Muscle layer of duodenum (tissue), 2 donors: ENCODE measurements at regions not wholly inside any gene's neighbourhood (a gene's known extent, or its start where the extent isn't known, plus 50 kb on each side); places are given as distances from the start of the nearest gene placed in this dataset.
"Not testable (repeated sequence)": the region's sequence is repeated elsewhere in the genome, so short reads cannot be mapped to it uniquely, and the experiment has no call there.

Experiments
- H3K27ac ChIP-seq: one replicate; pipeline ENCODE4 v1.7.0; 2013; ENCODE audit warnings: mild to moderate bottlenecking, low read length
- H3K27me3 ChIP-seq: one replicate; pipeline ENCODE4 v1.7.0; 2013; ENCODE audit warnings: low read depth, mild to moderate bottlenecking, control low read depth, low read length
- H3K36me3 ChIP-seq, 2 donors: one replicate each; pipeline ENCODE4 v1.7.0; 2013; ENCODE audit warnings: low read length in 2 of 2, control low read depth in 1 of 2, mild to moderate bottlenecking in 1 of 2; ENCODE audit not compliant: insufficient read depth in 2 of 2, control insufficient read depth in 1 of 2
- H3K4me1 ChIP-seq, 2 donors: one replicate each; pipeline ENCODE4 v1.7.0; 2013; ENCODE audit warnings: low read length in 2 of 2, mild to moderate bottlenecking in 2 of 2, control low read depth in 1 of 2, moderate library complexity in 1 of 2; ENCODE audit not compliant: insufficient read depth in 2 of 2, control insufficient read depth in 1 of 2
- H3K4me3 ChIP-seq, 2 donors: one replicate each; pipeline ENCODE4 v1.7.0; 2013; ENCODE audit warnings: low read length in 2 of 2, low read depth in 1 of 2, mild to moderate bottlenecking in 1 of 2
- H3K9me3 ChIP-seq, 2 donors: one replicate each; pipeline ENCODE4 v1.7.0; 2013; ENCODE audit warnings: low read length in 2 of 2, control low read depth in 1 of 2, mild to moderate bottlenecking in 1 of 2; ENCODE audit not compliant: control insufficient read depth in 1 of 2
- donor health status: healthy.

DNA sequence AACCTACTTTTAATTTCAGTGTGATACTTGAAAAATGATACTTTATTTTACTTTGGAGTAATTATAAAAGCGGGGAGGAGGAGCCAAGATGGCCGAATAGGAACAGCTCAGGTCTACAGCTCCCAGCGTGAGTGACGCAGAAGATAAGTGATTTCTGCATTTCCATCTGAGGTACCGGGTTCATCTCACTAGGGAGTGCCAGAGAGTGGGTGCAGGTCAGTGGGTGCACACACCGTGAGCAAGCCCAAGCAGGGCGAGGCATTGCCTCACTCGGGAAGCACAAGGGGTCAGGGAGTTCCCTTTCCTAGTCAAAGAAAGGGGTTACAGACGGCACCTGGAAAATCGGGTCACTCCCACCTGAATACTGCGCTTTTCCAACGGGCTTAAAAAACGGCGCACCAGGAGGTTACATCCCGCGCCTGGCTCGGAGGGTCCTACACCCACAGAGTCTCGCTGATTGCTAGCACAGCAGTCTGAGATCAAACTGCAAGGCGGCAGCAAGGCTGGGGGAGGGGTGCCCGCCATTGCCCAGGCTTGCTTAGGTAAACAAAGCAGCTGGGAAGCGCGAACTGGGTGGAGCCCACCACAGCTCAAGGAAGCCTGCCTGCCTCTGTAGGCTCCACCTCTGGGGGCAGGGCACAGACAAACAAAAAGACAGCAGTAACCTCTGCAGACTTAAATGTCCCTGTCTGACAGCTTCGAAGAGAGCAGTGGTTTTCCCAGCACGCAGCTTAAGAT is 640.3 kb downstream of the EPHA3 start:
- H3K4me3 ChIP-seq, H3K4me1 ChIP-seq, H3K36me3 ChIP-seq, H3K27me3 ChIP-seq, H3K27ac ChIP-seq, H3K9me3 ChIP-seq: not testable (repeated sequence)

GRCh38 chr3:89762405-89762804 is 655.0 kb downstream of the EPHA3 start:
- H3K36me3 ChIP-seq, result no peaks in the 10 kb centered on the region
- no peaks in the 10 kb centered on the region for H3K4me1 ChIP-seq
- no peaks in the 10 kb centered on the region for H3K9me3 ChIP-seq
- H3K4me3 ChIP-seq, result no peak overlapping the region
- H3K27me3 ChIP-seq, result no peaks in the 10 kb centered on the region
- H3K27ac ChIP-seq, result no peak overlapping the region

DNA sequence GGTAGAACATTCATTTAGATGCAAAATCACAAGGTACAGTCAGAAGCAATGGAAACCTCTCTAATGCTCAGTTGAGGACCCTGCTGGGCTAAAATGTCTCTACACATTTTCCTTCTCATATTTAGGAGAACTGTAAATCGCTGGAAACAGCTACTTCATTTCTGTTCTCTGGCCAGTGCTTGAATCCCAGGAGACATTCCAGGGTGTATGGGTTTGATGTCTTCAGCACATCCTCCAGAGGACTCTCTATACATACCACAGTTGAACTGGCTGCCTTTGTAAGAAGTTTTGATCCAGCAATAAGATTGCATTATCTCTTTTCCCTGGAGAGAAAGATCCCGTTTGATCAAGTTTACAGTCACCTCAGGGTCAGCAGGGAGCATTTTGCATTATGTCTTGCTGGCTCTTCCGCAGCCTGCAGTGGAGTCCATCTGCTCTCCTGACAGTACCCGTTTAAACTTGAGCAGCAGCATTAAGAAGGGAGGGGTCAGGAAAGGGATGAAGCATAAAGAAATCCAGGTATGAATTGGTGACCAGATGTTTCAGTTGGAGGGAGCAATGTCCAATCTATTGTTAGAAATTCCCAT is 676.0 kb downstream of the EPHA3 start:
- no peak overlapping the region for H3K4me3 ChIP-seq
- no peaks in the 10 kb centered on the region for H3K4me1 ChIP-seq
- H3K36me3 ChIP-seq, result no peaks in the 10 kb centered on the region
- H3K27ac ChIP-seq, result no peak overlapping the region
- no peaks in the 10 kb centered on the region for H3K9me3 ChIP-seq
- H3K27me3 ChIP-seq, result no peaks in the 10 kb centered on the region

DNA sequence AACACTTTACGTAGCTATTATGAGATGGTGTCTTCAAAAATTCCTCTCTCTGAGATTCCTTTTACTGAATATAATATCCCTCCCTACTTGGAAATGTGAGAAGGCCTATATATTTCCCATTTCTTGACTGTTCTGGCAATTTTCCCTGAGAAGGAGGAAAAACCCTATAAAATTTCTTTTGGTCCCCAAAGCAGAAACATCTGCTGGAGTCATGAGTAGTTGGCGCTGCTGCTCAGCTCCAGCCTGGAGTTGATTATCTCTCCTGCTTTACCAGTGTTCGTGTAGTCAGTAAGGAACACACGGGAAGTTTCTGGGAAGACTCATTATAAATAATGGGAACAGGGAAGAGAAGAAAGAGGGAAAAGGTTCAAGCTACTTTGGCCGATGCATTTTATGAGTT is 680.1 kb downstream of the EPHA3 start:
- Histone ChIP-seq H3K36me3 (no peaks in the 10 kb centered on the region), H3K27me3 (no peaks in the 10 kb centered on the region), H3K27ac (no peak overlapping the region), H3K4me3 (no peak overlapping the region), H3K4me1 (no peaks in the 10 kb centered on the region), H3K9me3 (no peaks in the 10 kb centered on the region)

- no peak overlapping the region for H3K27ac ChIP-seq
- H3K9me3 ChIP-seq, result no peaks in the 10 kb centered on the region
- no peaks in the 10 kb centered on the region for H3K4me1 ChIP-seq
- H3K4me3 ChIP-seq, result no peak overlapping the region
- no peaks in the 10 kb centered on the region for H3K27me3 ChIP-seq
- no peaks in the 10 kb centered on the region for H3K36me3 ChIP-seq
Observed at GRCh38 chr3:89787979-89788378, 680.6 kb downstream of the EPHA3 start.

- no peaks in the 10 kb centered on the region for H3K27me3 ChIP-seq
- H3K4me1 ChIP-seq, result no peaks in the 10 kb centered on the region
- no peaks in the 10 kb centered on the region for H3K36me3 ChIP-seq
- H3K9me3 ChIP-seq, result no peaks in the 10 kb centered on the region
- H3K27ac ChIP-seq, result no peak overlapping the region
- no peak overlapping the region for H3K4me3 ChIP-seq
Observed at GRCh38 chr3:89795506-89795905, 688.1 kb downstream of the EPHA3 start.

DNA sequence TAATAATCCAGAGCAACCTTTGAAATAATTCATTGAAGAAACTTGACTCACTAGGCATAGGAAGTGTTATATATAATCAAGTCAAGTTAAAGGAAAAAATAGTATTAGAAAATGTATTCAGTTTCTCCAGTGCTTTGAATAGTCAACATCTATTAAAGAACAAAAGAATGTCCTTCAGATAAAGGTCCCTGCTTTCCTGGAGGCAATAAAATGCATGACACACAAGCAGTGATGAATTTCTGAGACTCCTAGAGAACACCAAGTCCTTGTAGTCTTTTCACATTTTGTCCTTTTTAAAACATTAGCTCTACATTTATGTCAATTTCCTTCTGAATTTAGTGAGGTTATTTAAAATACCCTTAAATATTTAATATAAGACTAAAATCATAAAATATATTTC is 695.5 kb downstream of the EPHA3 start:
- Histone ChIP-seq H3K9me3 (no peaks in the 10 kb centered on the region), H3K4me1 (no peaks in the 10 kb centered on the region), H3K27ac (no peak overlapping the region), H3K36me3 (no peaks in the 10 kb centered on the region), H3K4me3 (no peak overlapping the region), H3K27me3 (no peaks in the 10 kb centered on the region)

DNA sequence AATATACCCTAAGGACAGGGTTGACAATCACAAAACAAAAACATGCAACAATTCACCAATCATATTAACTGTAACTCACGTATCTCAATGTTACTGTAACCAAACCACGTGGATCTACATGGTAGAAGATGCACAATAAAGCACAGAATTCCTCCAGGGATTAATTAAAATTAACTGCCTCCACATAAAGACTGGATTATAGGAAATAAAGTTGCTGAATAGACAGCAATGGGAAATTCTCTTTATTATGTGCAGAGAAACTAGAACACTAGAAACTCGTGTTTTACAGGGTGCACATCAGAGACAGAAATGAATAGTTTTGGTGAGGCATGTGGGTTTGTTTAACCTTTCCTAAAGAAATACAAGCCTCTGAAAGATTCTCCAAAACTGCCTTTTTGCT is 696.3 kb downstream of the EPHA3 start:
- Histone ChIP-seq H3K4me1 (no peaks in the 10 kb centered on the region), H3K9me3 (no peaks in the 10 kb centered on the region), H3K36me3 (no peaks in the 10 kb centered on the region), H3K4me3 (no peak overlapping the region), H3K27ac (no peak overlapping the region), H3K27me3 (no peaks in the 10 kb centered on the region)

DNA sequence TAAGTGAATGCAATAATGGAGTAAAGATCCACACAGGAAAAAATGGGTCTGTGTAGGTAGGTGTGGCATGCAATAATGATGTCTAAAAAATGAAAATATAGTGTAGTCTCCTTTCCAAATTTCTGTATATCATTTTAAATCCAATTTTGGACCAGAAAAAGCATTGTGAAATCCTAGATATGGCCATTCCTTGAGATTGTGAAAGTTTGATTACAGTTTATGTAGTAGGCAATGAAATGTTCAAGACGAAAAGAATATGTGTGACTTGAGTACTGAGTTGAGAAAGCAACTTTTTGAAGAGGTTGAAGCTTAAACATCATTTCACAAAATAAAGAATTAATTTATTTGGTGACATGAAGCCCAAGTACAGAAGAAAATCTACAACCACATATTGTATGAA is 698.7 kb downstream of the EPHA3 start:
- H3K36me3 ChIP-seq, result no peaks in the 10 kb centered on the region

GRCh38 chr3:89808680-89809197 is 701.3 kb downstream of the EPHA3 start:
- Histone ChIP-seq H3K27ac (no peak overlapping the region), H3K4me1 (no peaks in the 10 kb centered on the region), H3K9me3 (peaks cover 0 to 4% of the 10 kb centered on the region in 2 donors), H3K36me3 (no peaks in the 10 kb centered on the region), H3K4me3 (no peak overlapping the region), H3K27me3 (no peaks in the 10 kb centered on the region)

More for the DNA sequence above, 698.7 kb downstream of the EPHA3 start:
- Histone ChIP-seq H3K4me1 (no peaks in the 10 kb centered on the region), H3K4me3 (no peak overlapping the region), H3K9me3 (no peaks in the 10 kb centered on the region), H3K27ac (no peak overlapping the region), H3K27me3 (no peaks in the 10 kb centered on the region)

DNA sequence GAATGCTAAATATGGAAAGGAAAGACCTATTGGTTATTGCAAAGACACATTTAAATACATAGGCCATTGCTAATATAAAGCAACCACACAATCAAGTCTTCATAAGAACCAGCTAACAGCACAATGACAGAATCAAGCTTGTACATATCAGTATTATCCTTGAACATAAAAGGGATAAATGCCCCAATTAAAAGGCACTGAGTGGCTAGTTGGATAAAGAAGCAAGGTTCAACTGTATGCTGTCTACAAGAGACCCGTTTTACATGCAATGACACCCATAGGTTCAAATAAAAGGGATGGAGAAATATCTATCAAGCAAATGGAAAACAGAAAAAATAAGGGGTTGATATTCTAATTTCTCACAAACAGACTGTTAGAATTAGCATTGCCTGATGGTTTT is 706.1 kb downstream of the EPHA3 start:
- H3K27me3 ChIP-seq, result no peaks in the 10 kb centered on the region
- H3K4me3 ChIP-seq, result no peak overlapping the region
- H3K27ac ChIP-seq, result no peak overlapping the region
- peaks cover 0 to 4% of the 10 kb centered on the region in 2 donors for H3K9me3 ChIP-seq
- H3K4me1 ChIP-seq, result no peaks in the 10 kb centered on the region
- no peaks in the 10 kb centered on the region for H3K36me3 ChIP-seq

GRCh38 chr3:89841041-89841440 is 733.6 kb downstream of the EPHA3 start:
- Histone ChIP-seq H3K27ac (no peak overlapping the region), H3K36me3 (no peaks in the 10 kb centered on the region), H3K4me1 (no peaks in the 10 kb centered on the region), H3K4me3 (no peak overlapping the region), H3K27me3 (no peaks in the 10 kb centered on the region), H3K9me3 (no peaks in the 10 kb centered on the region)
